ENCODE measurements at regions not wholly inside any gene's neighbourhood (a gene's known extent, or its start where the extent isn't known, plus 50 kb on each side); places are given as distances from the start of the nearest gene placed in this dataset.

DNA sequence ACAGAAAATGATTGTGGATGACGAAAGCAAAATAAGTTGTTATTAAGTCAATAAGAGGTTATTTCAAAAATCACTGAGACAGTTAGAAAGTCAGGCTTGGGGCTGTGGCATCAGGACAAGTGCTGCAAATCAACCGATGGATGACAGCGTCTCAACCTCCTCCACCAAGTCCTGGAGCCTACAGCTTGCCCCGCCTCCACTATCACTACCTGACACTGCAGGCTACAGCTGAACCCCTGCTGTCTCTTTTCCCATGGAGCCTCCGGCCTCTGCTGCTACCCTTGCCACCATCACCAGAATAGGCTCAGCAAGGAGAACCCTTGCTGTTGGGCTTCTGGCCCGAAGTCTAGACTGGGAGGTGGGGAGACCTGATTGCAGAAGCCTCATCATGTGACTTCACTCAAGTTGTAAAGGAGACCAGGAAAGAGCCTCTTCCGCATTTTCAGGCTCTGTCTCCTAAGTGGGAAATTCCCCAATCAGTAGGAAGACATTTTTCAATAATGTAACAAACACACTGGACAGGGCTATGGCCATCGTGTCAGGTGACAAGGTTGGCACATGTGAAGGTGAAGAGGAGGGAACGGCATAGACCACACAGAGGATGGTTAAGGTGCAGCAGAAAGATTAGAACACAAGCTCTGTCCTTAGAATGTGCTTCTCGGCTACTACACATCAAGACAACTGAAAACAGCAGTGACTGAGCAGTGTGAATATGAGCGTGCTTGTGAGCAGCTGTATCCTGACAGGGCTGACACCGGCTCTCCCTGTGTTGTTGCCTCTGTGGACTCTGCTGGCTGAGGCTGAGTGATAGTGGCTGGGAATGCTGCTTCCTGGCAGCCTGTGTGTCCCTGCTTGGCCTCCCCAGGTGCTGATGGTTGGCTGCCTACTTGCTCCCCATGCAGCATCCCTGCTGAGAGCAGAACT is 660.7 kb downstream of the PTPRU start:
- TF ChIP-seq POLR2AphosphoS5 (IDR thresholded peaks at IDR 0.05) = no peak
- TF ChIP-seq EP300 (IDR thresholded peaks at IDR 0.05) = no peak
- TF ChIP-seq CTCF (IDR thresholded peaks at IDR 0.05) = no peak
- TF ChIP-seq POLR2A (IDR thresholded peaks at IDR 0.05) = no peak
- H3K27ac ChIP-seq = no peak overlapping the region
- ATAC-seq (ENCODE audit: low FRiP score in 2 of 2) (no peak), DNase-seq (no peak)
- no peaks in the 10 kb centered on the region for H3K36me3 ChIP-seq
- no peak overlapping the region for H3K4me3 ChIP-seq
- 35 to 45% methylated on average over 11 of the region's 12 CpGs for WGBS, 2 donors
- peaks cover 0 to 3% (median 0%) of the 10 kb centered on the region in 4 donors for H3K4me1 ChIP-seq
- no peaks in the 10 kb centered on the region for H3K9me3 ChIP-seq
- no peaks in the 10 kb centered on the region for H3K27me3 ChIP-seq

- H3K27ac ChIP-seq = no peak overlapping the region
- no peak overlapping the region for H3K4me3 ChIP-seq
- WGBS, 2 donors = 83 to 84% methylated on average over 3 of the region's 3 CpGs
- ATAC-seq (ENCODE audit: low FRiP score in 2 of 2) = no peak
- no peaks in the 10 kb centered on the region for H3K36me3 ChIP-seq
- DNase-seq = no peak
- no peaks in the 10 kb centered on the region for H3K27me3 ChIP-seq
- TF ChIP-seq POLR2A (IDR thresholded peaks at IDR 0.05) (no peak), CTCF (IDR thresholded peaks at IDR 0.05) (no peak), EP300 (IDR thresholded peaks at IDR 0.05) (no peak), POLR2AphosphoS5 (IDR thresholded peaks at IDR 0.05) (no peak)
- H3K9me3 ChIP-seq = no peaks in the 10 kb centered on the region
- H3K4me1 ChIP-seq = peaks cover 0 to 3% (median 0%) of the 10 kb centered on the region in 4 donors
Observed at GRCh38 chr1:29896300-29896699, 660.0 kb downstream of the PTPRU start.

- H3K27ac ChIP-seq = no peak overlapping the region
- no peaks in the 10 kb centered on the region for H3K27me3 ChIP-seq
- WGBS, 2 donors = 66 to 84% methylated on average over 4 of the region's 4 CpGs
- H3K36me3 ChIP-seq = no peaks in the 10 kb centered on the region
- ATAC-seq (ENCODE audit: low FRiP score in 2 of 2) (no peak), DNase-seq (no peak)
- no peak overlapping the region for H3K4me3 ChIP-seq
- TF ChIP-seq EP300 (IDR thresholded peaks at IDR 0.05) (no peak), POLR2A (IDR thresholded peaks at IDR 0.05) (no peak)
- no peaks in the 10 kb centered on the region for H3K9me3 ChIP-seq
- H3K4me1 ChIP-seq = peaks cover 0 to 3% (median 0%) of the 10 kb centered on the region in 4 donors
Observed at GRCh38 chr1:29895201-29895600, 658.9 kb downstream of the PTPRU start.

- Histone ChIP-seq H3K36me3 (no peaks in the 10 kb centered on the region), H3K27me3 (no peaks in the 10 kb centered on the region), H3K27ac (no peak overlapping the region), H3K4me3 (no peak overlapping the region), H3K4me1 (peaks cover 0 to 3% (median 0%) of the 10 kb centered on the region in 4 donors), H3K9me3 (no peaks in the 10 kb centered on the region)
- ATAC-seq (ENCODE audit: low FRiP score in 2 of 2) (no peak), DNase-seq (no peak)
- WGBS, 2 donors = 62 to 76% methylated on average over 5 of the region's 5 CpGs
- TF ChIP-seq EP300 (IDR thresholded peaks at IDR 0.05) (no peak), POLR2AphosphoS5 (IDR thresholded peaks at IDR 0.05) (no peak), CTCF (IDR thresholded peaks at IDR 0.05) (no peak), POLR2A (IDR thresholded peaks at IDR 0.05) (no peak)
Observed at GRCh38 chr1:29894311-29894710, 658.0 kb downstream of the PTPRU start.

GRCh38 chr1:29893806-29894205 is 657.5 kb downstream of the PTPRU start:
- DNase-seq (no peak), ATAC-seq (ENCODE audit: low FRiP score in 2 of 2) (no peak)
- no peak overlapping the region for H3K4me3 ChIP-seq
- H3K9me3 ChIP-seq = no peaks in the 10 kb centered on the region
- H3K36me3 ChIP-seq = no peaks in the 10 kb centered on the region
- WGBS, 2 donors = 93 to 96% methylated on average over 4 to 5 of the region's 5 CpGs
- peaks cover 0 to 3% (median 0%) of the 10 kb centered on the region in 4 donors for H3K4me1 ChIP-seq
- TF ChIP-seq POLR2A (IDR thresholded peaks at IDR 0.05) = no peak
- no peak for TF ChIP-seq EP300 (IDR thresholded peaks at IDR 0.05)
- no peak for TF ChIP-seq CTCF (IDR thresholded peaks at IDR 0.05)
- H3K27ac ChIP-seq = no peak overlapping the region
- no peaks in the 10 kb centered on the region for H3K27me3 ChIP-seq

Data from upper lobe of left lung (tissue), 6 donors.